ENCODE measurements at regions not wholly inside any gene's neighbourhood (a gene's known extent, or its start where the extent isn't known, plus 50 kb on each side); places are given as distances from the start of the nearest gene placed in this dataset.
"Not testable (repeated sequence)": the region's sequence is repeated elsewhere in the genome, so short reads cannot be mapped to it uniquely, and the experiment has no call there.

GRCh38 chr7:4575254-4575653 is 106.8 kb upstream of the FOXK1 start:
- H2AFZ ChIP-seq (ENCODE audit: low read length), result no peak overlapping the region
- H3K9ac ChIP-seq (ENCODE audit: low read length), result no peak overlapping the region
- no peaks in the 10 kb centered on the region for H4K20me1 ChIP-seq (ENCODE audit: insufficient read depth, low read depth, low read length)
- H3K36me3 ChIP-seq (ENCODE audit: insufficient read depth, low read length), result no peaks in the 10 kb centered on the region
- no peaks in the 10 kb centered on the region for H3K79me2 ChIP-seq (ENCODE audit: low read length)
- no peaks in the 10 kb centered on the region for H3K27me3 ChIP-seq (ENCODE audit: low read length)
- no peak for DNase-seq
- H3K4me3 ChIP-seq (ENCODE audit: low read length), result no peak overlapping the region
- H3K9me3 ChIP-seq (ENCODE audit: low read length), result no peaks in the 10 kb centered on the region
- H3K9me2 ChIP-seq (replicated peaks; ENCODE audit: insufficient read depth, low read length), result no peaks in the 10 kb centered on the region
- no peak overlapping the region for H3K27ac ChIP-seq (ENCODE audit: low read length)
- H3K4me1 ChIP-seq (ENCODE audit: low read length), result no peaks in the 10 kb centered on the region
- H3K4me2 ChIP-seq (ENCODE audit: low read depth, low read length, poor library complexity, severe bottlenecking), result no peak overlapping the region

DNA sequence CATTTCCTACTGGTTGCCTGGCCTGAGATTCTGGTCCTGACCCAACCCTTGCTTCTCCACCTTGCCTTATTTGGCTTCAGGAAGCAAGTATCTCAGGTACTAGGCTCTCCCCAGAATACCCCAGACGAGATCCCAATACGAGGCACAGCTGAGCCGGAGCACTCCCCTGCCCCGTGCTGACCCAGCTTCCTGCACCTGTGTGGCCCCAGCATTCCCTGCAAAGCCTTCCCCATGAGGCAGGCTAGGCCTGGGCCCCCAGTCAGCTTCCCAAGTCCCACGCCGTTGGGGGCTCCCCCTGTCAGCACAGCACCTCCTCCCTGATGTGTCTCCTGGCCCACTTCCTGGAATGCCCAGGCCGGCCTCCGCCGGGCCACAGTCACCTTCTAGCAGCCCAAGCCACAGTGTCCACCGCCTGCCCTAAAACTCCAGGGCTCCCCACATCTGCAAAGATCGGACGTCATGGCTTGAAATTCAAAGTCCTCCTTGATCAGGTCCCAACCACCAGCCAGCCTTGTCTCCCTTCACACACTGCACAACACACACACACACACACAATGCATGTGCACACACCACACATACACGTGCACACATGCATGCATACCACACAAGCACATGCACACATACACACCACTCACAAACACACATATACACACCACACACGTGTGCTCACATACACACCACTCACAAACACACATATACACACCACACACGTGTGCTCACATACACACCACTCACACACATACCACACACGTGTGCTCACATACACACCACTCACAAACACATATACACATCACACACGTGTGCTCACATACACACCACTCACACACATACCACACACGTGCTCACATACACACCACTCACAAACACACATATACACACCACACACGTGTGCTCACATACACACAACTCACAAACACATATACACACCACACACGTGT is 78.9 kb upstream of the FOXK1 start:
- no peaks in the 10 kb centered on the region for H4K20me1 ChIP-seq (ENCODE audit: insufficient read depth, low read depth, low read length)
- H3K9me3 ChIP-seq (ENCODE audit: low read length), result no peaks in the 10 kb centered on the region; the same call in 1 of the 2 replicates
- no peaks in the 10 kb centered on the region for H3K4me1 ChIP-seq (ENCODE audit: low read length)
- H3K36me3 ChIP-seq (ENCODE audit: insufficient read depth, low read length), result no peaks in the 10 kb centered on the region
- no peak for DNase-seq
- no peaks in the 10 kb centered on the region for H3K79me2 ChIP-seq (ENCODE audit: low read length)
- no peaks in the 10 kb centered on the region for H3K9me2 ChIP-seq (replicated peaks; ENCODE audit: insufficient read depth, low read length)
- no peaks in the 10 kb centered on the region for H3K27me3 ChIP-seq (ENCODE audit: low read length)
- H3K9ac ChIP-seq (ENCODE audit: low read length), result no peak overlapping the region
- H3K4me3 ChIP-seq (ENCODE audit: low read length), result no peak overlapping the region
- no peak overlapping the region for H3K27ac ChIP-seq (ENCODE audit: low read length)
- no peak overlapping the region for H2AFZ ChIP-seq (ENCODE audit: low read length)
- H3K4me2 ChIP-seq (ENCODE audit: low read depth, low read length, poor library complexity, severe bottlenecking), result no peak overlapping the region

GRCh38 chr7:4603843-4604231 is 78.3 kb upstream of the FOXK1 start:
- Histone ChIP-seq H3K4me2 (ENCODE audit: low read depth, low read length, poor library complexity, severe bottlenecking) (no peak overlapping the region), H3K9me2 (replicated peaks; ENCODE audit: insufficient read depth, low read length) (no peaks in the 10 kb centered on the region), H4K20me1 (ENCODE audit: insufficient read depth, low read depth, low read length) (no peaks in the 10 kb centered on the region), H3K79me2 (ENCODE audit: low read length) (no peaks in the 10 kb centered on the region), H2AFZ (ENCODE audit: low read length) (no peak overlapping the region), H3K27me3 (ENCODE audit: low read length) (no peaks in the 10 kb centered on the region), H3K9me3 (ENCODE audit: low read length) (no peaks in the 10 kb centered on the region; the same call in 1 of the 2 replicates), H3K27ac (ENCODE audit: low read length) (no peak overlapping the region), H3K9ac (ENCODE audit: low read length) (no peak overlapping the region), H3K36me3 (ENCODE audit: insufficient read depth, low read length) (no peaks in the 10 kb centered on the region), H3K4me3 (ENCODE audit: low read length) (no peak overlapping the region), H3K4me1 (ENCODE audit: low read length) (no peaks in the 10 kb centered on the region)
- no peak for DNase-seq

DNA sequence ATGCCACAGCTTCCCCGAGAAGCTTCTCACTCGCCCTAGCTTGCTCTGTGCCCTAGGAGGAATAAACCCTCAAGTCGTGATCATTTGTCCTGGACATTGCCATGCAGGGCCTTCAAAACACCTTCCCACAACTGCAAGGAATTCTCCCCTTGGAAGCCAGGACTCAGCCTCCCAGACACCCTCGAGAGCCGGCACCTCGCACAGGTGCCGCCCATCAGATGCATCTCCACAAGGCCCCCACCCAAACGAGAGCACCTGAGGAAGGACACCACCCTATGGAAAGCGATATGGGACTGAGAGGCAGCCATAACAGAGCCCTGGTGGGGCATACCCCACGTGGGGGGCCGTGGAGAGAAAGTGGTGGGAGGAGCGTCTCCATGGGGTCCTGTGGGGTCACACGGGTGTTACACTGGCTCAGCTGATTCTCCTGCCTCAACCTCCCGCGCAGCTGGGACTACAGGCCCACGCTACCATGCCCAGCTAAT is 77.6 kb upstream of the FOXK1 start:
- Histone ChIP-seq H3K79me2 (ENCODE audit: low read length) (no peaks in the 10 kb centered on the region), H3K9me3 (ENCODE audit: low read length) (no peaks in the 10 kb centered on the region; the same call in 1 of the 2 replicates), H3K27ac (ENCODE audit: low read length) (no peak overlapping the region), H2AFZ (ENCODE audit: low read length) (no peak overlapping the region), H3K9ac (ENCODE audit: low read length) (no peak overlapping the region), H3K4me2 (ENCODE audit: low read depth, low read length, poor library complexity, severe bottlenecking) (no peak overlapping the region), H3K4me3 (ENCODE audit: low read length) (no peak overlapping the region), H4K20me1 (ENCODE audit: insufficient read depth, low read depth, low read length) (no peaks in the 10 kb centered on the region), H3K27me3 (ENCODE audit: low read length) (no peaks in the 10 kb centered on the region), H3K36me3 (ENCODE audit: insufficient read depth, low read length) (no peaks in the 10 kb centered on the region), H3K9me2 (replicated peaks; ENCODE audit: insufficient read depth, low read length) (no peaks in the 10 kb centered on the region), H3K4me1 (ENCODE audit: low read length) (no peaks in the 10 kb centered on the region)
- no peak for DNase-seq

DNA sequence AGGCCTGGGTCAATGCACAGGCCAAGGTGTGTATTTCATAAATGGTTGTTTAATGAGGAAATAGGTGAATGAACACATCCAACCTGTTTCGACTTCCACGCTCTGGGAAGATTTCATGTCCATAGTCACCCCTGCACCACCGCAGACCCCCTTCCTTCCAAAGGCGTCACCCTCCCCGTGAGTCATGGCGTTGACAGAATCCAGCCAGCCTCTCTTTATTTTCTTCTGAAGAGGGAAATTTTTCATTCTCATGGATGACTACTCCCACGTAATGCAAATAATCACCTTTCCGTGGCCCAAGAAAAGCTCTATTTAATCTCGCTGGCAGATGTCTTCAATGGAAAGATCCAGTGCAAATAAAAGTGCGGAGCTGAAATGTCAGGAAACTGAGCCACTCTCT is 75.3 kb upstream of the FOXK1 start:
- no peak overlapping the region for H3K9ac ChIP-seq (ENCODE audit: low read length)
- H3K9me2 ChIP-seq (replicated peaks; ENCODE audit: insufficient read depth, low read length), result no peaks in the 10 kb centered on the region
- no peaks in the 10 kb centered on the region for H3K4me1 ChIP-seq (ENCODE audit: low read length)
- no peak overlapping the region for H3K4me3 ChIP-seq (ENCODE audit: low read length)
- no peaks in the 10 kb centered on the region for H4K20me1 ChIP-seq (ENCODE audit: insufficient read depth, low read depth, low read length)
- H3K27ac ChIP-seq (ENCODE audit: low read length), result no peak overlapping the region
- no peak overlapping the region for H3K4me2 ChIP-seq (ENCODE audit: low read depth, low read length, poor library complexity, severe bottlenecking)
- H3K27me3 ChIP-seq (ENCODE audit: low read length), result no peaks in the 10 kb centered on the region
- H3K79me2 ChIP-seq (ENCODE audit: low read length), result no peaks in the 10 kb centered on the region
- H3K9me3 ChIP-seq (ENCODE audit: low read length), result no peaks in the 10 kb centered on the region; the same call in 1 of the 2 replicates
- H3K36me3 ChIP-seq (ENCODE audit: insufficient read depth, low read length), result no peaks in the 10 kb centered on the region
- no peak for DNase-seq
- H2AFZ ChIP-seq (ENCODE audit: low read length), result no peak overlapping the region

DNA sequence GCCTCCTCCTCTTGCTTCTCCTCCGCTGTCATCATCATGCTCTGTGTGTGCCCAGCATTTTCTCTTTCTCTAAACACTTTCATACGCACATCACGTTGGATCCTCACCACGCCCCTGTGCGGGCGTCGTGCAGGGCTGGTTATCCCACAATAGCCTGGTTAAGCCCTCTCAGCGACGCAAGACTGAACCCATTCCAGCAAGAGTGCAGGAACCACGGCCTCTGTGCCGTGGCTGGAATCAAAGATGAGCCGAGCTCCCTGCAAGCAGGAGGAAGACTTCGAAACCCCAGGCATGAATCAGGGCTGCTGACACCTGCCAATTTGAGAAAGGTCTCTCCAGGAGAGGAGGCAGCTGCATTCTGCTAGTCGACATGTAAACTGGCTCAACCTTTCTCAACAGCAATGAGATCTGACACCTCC is 74.8 kb upstream of the FOXK1 start:
- no peaks in the 10 kb centered on the region for H3K27me3 ChIP-seq (ENCODE audit: low read length)
- H3K4me3 ChIP-seq (ENCODE audit: low read length), result no peak overlapping the region
- no peak overlapping the region for H3K4me2 ChIP-seq (ENCODE audit: low read depth, low read length, poor library complexity, severe bottlenecking)
- H3K9ac ChIP-seq (ENCODE audit: low read length), result no peak overlapping the region
- no peaks in the 10 kb centered on the region for H3K9me2 ChIP-seq (replicated peaks; ENCODE audit: insufficient read depth, low read length)
- H3K27ac ChIP-seq (ENCODE audit: low read length), result no peak overlapping the region
- H3K4me1 ChIP-seq (ENCODE audit: low read length), result no peaks in the 10 kb centered on the region
- H4K20me1 ChIP-seq (ENCODE audit: insufficient read depth, low read depth, low read length), result no peaks in the 10 kb centered on the region
- no peaks in the 10 kb centered on the region for H3K36me3 ChIP-seq (ENCODE audit: insufficient read depth, low read length)
- H3K9me3 ChIP-seq (ENCODE audit: low read length), result no peaks in the 10 kb centered on the region; the same call in 1 of the 2 replicates
- H2AFZ ChIP-seq (ENCODE audit: low read length), result no peak overlapping the region
- H3K79me2 ChIP-seq (ENCODE audit: low read length), result no peaks in the 10 kb centered on the region
- DNase-seq, result no peak

- not testable (repeated sequence) for H3K4me2 ChIP-seq (ENCODE audit: low read depth, low read length, poor library complexity, severe bottlenecking); H3K79me2 ChIP-seq (ENCODE audit: low read length); H3K4me1 ChIP-seq (ENCODE audit: low read length); H3K36me3 ChIP-seq (ENCODE audit: insufficient read depth, low read length); H3K9ac ChIP-seq (ENCODE audit: low read length); DNase-seq; H3K9me2 ChIP-seq (replicated peaks; ENCODE audit: insufficient read depth, low read length); H3K9me3 ChIP-seq (ENCODE audit: low read length); H3K27me3 ChIP-seq (ENCODE audit: low read length); H3K27ac ChIP-seq (ENCODE audit: low read length); H3K4me3 ChIP-seq (ENCODE audit: low read length); H4K20me1 ChIP-seq (ENCODE audit: insufficient read depth, low read depth, low read length); H2AFZ ChIP-seq (ENCODE audit: low read length)
These were observed 72.5 kb upstream of the FOXK1 start for GRCh38 chr7:4609576-4609975.

- no peak overlapping the region for H2AFZ ChIP-seq (ENCODE audit: low read length)
- H4K20me1 ChIP-seq (ENCODE audit: insufficient read depth, low read depth, low read length), result no peaks in the 10 kb centered on the region
- H3K9ac ChIP-seq (ENCODE audit: low read length), result no peak overlapping the region
- no peak overlapping the region for H3K27ac ChIP-seq (ENCODE audit: low read length)
- no peak overlapping the region for H3K4me3 ChIP-seq (ENCODE audit: low read length)
- no peak overlapping the region for H3K4me2 ChIP-seq (ENCODE audit: low read depth, low read length, poor library complexity, severe bottlenecking)
- no peaks in the 10 kb centered on the region for H3K4me1 ChIP-seq (ENCODE audit: low read length)
- no peaks in the 10 kb centered on the region for H3K79me2 ChIP-seq (ENCODE audit: low read length)
- H3K9me2 ChIP-seq (replicated peaks; ENCODE audit: insufficient read depth, low read length), result no peaks in the 10 kb centered on the region
- no peaks in the 10 kb centered on the region for H3K36me3 ChIP-seq (ENCODE audit: insufficient read depth, low read length)
- H3K9me3 ChIP-seq (ENCODE audit: low read length), result no peaks in the 10 kb centered on the region
- peak; percentile 85 for DNase-seq
- no peaks in the 10 kb centered on the region for H3K27me3 ChIP-seq (ENCODE audit: low read length)
These were observed 71.2 kb upstream of the FOXK1 start for GRCh38 chr7:4610768-4611467.

All from Karpas-422 (cell line).